Kidney capillary endothelial cell (primary cell): ENCODE measurements at regions not wholly inside any gene's neighbourhood (a gene's known extent, or its start where the extent isn't known, plus 50 kb on each side); places are given as distances from the start of the nearest gene placed in this dataset.

ENCODE experiments used
- DNase-seq: peaks from one replicate; pipeline ENCODE4 v3.0.0-alpha.2; 2018; ENCODE audit warnings: low spot score

GRCh38 chr1:214208460-214208859, 72.5 kb upstream of the SMYD2 start:
- no peak for DNase-seq

- DNase-seq: no peak
Measured at GRCh38 chr1:214209260-214209808, 71.6 kb upstream of the SMYD2 start.

DNA sequence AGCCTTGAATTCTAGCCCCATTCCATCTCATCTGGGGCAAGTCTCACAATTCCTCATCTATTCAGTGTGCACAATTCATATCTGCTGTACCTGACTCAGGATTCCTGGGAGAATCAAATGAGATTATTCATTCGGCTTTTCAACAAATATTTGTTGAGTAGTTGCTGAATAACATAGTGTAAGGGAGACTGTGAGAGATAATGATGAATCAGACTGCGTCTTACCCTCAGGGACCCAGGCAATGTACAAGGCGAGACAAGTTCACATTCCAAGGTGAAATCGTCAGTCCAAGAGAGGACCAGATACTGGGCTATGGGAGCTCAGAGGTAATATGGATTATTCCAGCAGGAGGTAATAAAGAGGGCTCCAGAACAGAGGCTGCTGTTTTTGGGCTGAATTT, 67.8 kb upstream of the SMYD2 start:
- DNase-seq: no peak

- no peak for DNase-seq
Measured at GRCh38 chr1:214214851-214215250, 66.1 kb upstream of the SMYD2 start.

- no peak for DNase-seq
Measured at GRCh38 chr1:214215583-214215982, 65.4 kb upstream of the SMYD2 start.

DNA sequence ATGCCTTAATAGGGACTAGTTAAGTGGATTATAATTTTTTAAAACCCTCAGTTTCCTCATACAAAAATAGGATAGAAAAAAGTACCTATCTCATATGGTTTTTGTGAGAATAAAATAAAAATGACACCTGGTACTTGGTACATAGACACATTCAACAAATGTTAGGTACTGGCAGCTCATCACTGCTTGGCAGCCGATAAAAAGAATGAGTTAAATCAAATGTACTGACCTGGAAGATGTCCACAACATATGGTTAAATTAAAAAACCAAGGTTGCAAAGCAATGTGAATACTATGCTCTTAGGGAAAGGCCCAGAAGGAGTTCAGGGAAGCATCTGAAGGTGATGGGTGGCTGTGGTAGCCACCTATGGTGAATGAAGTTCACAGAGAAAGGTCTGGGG, 64.9 kb upstream of the SMYD2 start:
- DNase-seq: no peak

DNA sequence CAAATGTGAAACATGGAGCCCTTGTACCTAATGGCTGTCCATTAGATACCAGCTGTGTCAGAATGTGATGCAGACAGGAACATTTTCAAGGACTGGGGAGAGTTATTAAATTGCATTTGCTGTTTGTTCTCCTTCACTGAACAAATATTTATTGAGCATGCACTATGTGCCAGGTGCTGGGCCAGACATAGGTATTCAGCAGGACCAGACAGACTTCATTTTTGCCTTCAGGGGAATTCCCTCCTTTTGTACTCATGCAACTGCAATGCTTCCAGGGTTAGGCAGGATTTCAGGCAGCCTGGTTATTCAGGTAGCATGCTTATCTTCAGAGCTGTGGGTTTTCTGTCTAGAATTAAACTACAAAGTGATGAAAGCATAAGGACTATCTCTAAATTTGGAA, 64.2 kb upstream of the SMYD2 start:
- no peak for DNase-seq

DNA sequence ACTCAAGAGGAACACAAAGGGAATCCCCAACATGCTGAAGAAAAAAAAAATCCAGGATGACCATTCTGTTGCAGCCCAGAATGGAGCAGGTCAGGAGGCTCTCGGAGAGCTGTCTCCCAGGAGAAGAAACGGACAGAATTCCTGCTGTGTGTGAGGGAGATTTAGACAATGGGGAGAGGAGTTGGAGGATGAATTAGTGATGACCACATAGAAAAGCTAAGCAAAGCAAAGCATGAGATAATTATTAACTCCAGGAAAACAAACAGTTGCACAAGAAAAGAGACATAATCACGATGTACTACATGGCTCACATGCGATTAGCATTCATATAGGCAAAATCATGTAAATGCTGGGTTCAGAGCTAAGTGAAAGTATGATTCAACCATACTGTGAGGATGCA, 61.1 kb upstream of the SMYD2 start:
- DNase-seq: no peak

- no peak for DNase-seq
Measured at GRCh38 chr1:214220891-214221290, 60.1 kb upstream of the SMYD2 start.

DNA sequence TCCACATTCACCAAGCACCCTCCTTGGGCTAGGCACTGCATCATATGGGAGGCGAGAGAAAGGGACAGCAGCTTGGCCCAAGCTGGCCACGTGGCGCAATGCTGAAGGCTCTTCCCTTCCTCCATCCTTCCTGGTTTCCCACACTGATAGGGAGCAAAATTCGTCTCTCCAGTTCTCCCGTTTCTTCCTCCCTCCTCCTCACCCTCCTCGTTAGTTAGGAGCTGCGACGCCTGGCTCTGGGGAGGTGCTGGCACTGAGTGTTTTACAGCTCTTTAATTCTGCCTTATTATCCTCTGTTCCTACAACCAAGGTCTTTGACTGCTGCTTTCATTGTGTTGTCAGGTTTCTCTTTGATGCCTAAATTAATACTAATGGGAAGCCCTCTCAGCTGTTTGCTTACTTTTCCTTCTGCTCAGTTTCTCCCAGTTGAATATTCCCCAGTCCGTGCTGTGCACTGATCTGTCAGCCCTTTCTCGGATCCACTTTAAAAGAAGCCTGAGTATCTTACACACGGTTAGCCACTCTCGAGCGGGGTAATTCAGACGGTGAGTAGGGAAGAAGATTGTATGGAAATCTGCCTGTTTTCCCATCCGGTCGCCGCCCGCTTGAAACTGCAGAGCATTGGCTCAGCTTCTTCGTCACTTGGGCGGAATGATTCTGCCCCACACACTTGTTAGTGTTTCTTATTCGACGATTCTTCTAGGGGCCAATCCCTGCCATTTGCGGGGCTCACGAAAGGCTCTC, 56.2 kb upstream of the SMYD2 start:
- no peak for DNase-seq

DNA sequence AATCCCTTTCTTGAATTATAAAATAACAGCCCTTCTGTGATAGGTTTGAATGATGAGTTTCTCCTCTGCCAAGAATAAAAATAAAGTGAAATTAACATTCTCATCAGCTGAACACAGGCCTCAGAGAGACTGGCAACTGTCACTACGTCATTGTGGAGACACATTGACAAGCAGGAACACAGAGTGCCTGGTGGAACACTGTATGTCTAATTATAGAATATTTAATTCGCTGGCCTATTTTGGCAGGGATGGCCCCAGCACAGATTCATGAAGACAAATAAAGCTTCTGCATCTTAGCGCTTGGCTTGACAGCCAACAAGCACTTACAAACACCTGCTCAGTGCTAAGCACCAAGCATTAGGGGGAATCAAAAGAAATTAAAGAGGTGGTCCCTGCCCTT, 52.0 kb upstream of the SMYD2 start:
- DNase-seq: no peak

- DNase-seq: no peak
Measured at GRCh38 chr1:214229736-214230135, 51.2 kb upstream of the SMYD2 start.
